K562 (cell line): ENCODE measurements at regions not wholly inside any gene's neighbourhood (a gene's known extent, or its start where the extent isn't known, plus 50 kb on each side); places are given as distances from the start of the nearest gene placed in this dataset.

ENCODE experiments used
- ATAC-seq: fragments of 200-7000 bp; cut with Tn5 transposase; 3 replicates; pipeline ENCODE4 v1.9.1; 2020; ENCODE audit warnings: moderate library complexity
- BruUV-seq: library from RNA; stranded (reverse); fragments of 400-500 nt; replicated peaks from 2 replicates; lab custom pipeline; 2021; lab: Mats Ljungman, UMichigan
- CTCF ChIA-PET: fragments of 300-600 bp; formaldehyde crosslinking; extraction: SDS; loops from one replicate; lab custom pipeline; 2021; ENCODE audit warnings: low intra/inter-chr PET ratio; lab: Yijun Ruan, JAX
- POLR2A ChIA-PET: fragments of 300-600, 350-650 bp; sonication (Branson Sonifier 250); formaldehyde crosslinking; extraction: SDS; loops from one replicate; lab custom pipeline; 2021; ENCODE audit warnings: antibody characterized with exemption, inconsistent platforms; lab: Yijun Ruan, JAX
- DNase-seq, 4 experiments: peaks; one replicate each; pipeline versions ENCODE4 v3.0.0 to v3.0.0-alpha.2; 2011 to 2018; ENCODE audit warnings: low spot score in 3 of 4, mixed read lengths in 3 of 4; ENCODE audit errors: extremely low read depth in 1 of 4
- FAIRE-seq: peaks from 2 replicates; lab custom pipeline; 2011; peaks lifted over from hg19 to GRCh38; lab: Jason Lieb, UNC
- H2AFZ ChIP-seq: 2 replicates; pipeline ENCODE4 v1.6.0; 2011; ENCODE audit warnings: low read depth, low read length, control low read depth, inconsistent platforms
- H3K27ac ChIP-seq: fragments of 200-600 bp; 3 replicates; pipeline ENCODE4 v1.8.0; 2011; ENCODE audit warnings: low read depth, mild to moderate bottlenecking, control low read depth, inconsistent platforms, low read length, moderate library complexity, mixed read lengths; ENCODE audit errors: extremely low read depth
- H3K27me3 ChIP-seq, 2 experiments: fragments of 300-600 bp in 1 of 2; 2 replicates in 1 of 2; 3 replicates in 1 of 2; pipeline versions ENCODE4 v1.6.0 to v1.8.0; 2011; ENCODE audit warnings: inconsistent platforms in 2 of 2, low read length in 2 of 2, mild to moderate bottlenecking in 1 of 2, mixed read lengths in 1 of 2, moderate library complexity in 1 of 2; ENCODE audit not compliant: control insufficient read depth in 2 of 2, insufficient read depth in 2 of 2
- H3K36me3 ChIP-seq: fragments of 300-600 bp; 3 replicates; pipeline ENCODE4 v1.8.0; 2011; ENCODE audit warnings: mild to moderate bottlenecking, low read length, inconsistent platforms; ENCODE audit not compliant: control insufficient read depth, insufficient read depth
- H3K4me1 ChIP-seq, 2 experiments: fragments of 200-600 bp in 1 of 2; replicated peaks in 1 of 2; 2 replicates in 1 of 2; 3 replicates in 1 of 2; pipeline versions ENCODE4 v1.5.1 to v1.8.0; 2011; ENCODE audit warnings: inconsistent platforms in 2 of 2, low read length in 2 of 2, mild to moderate bottlenecking in 1 of 2, mixed read lengths in 1 of 2, moderate library complexity in 1 of 2; ENCODE audit not compliant: control insufficient read depth in 2 of 2, insufficient read depth in 2 of 2
- H3K4me2 ChIP-seq: 2 replicates; pipeline ENCODE4 v1.6.1; 2011; ENCODE audit warnings: low read length, control low read depth, inconsistent platforms, mixed read lengths; ENCODE audit not compliant: insufficient read depth
- H3K4me3 ChIP-seq: fragments of 200-600 bp; sonication (generic), shearing (Covaris generic); 2 replicates; pipeline ENCODE4 v1.5.1; 2016; ENCODE audit warnings: control low read depth, inconsistent platforms
- H3K79me2 ChIP-seq: fragments of 200-600 bp; 3 replicates; pipeline ENCODE4 v1.8.0; 2011; ENCODE audit warnings: low read length, inconsistent platforms; ENCODE audit not compliant: control insufficient read depth, insufficient read depth
- H3K9ac ChIP-seq, 2 experiments: 2 replicates each; pipeline versions ENCODE4 v1.6.0 to v1.6.1; 2011; ENCODE audit warnings: low read depth in 2 of 2, low read length in 2 of 2, control low read depth in 1 of 2, inconsistent platforms in 1 of 2, mild to moderate bottlenecking in 1 of 2, mixed read lengths in 1 of 2; ENCODE audit not compliant: insufficient read depth in 1 of 2
- H3K9me1 ChIP-seq: one replicate; pipeline ENCODE4 v1.6.0; 2011; ENCODE audit warnings: inconsistent platforms, mild to moderate bottlenecking, low read length, moderate library complexity; ENCODE audit not compliant: control insufficient read depth, insufficient read depth
- H3K9me3 ChIP-seq: replicated peaks from 2 replicates; pipeline ENCODE4 v1.5.1; 2011; ENCODE audit warnings: low read depth, low read length, inconsistent platforms; ENCODE audit not compliant: control insufficient read depth, insufficient read depth
- H4K20me1 ChIP-seq: replicated peaks from 2 replicates; pipeline ENCODE4 v1.6.1; 2011; ENCODE audit warnings: low read length, inconsistent platforms, mixed read lengths; ENCODE audit not compliant: control insufficient read depth, insufficient read depth
- ETV5 ChIP-seq: sonication (generic); formaldehyde crosslinking; IDR thresholded peaks from 2 replicates; pipeline ENCODE4 v1.4.0; 2020; ENCODE audit warnings: low read depth, mild to moderate bottlenecking, missing genetic modification reagents
- KLF16 ChIP-seq: IDR thresholded peaks from 2 replicates; pipeline ENCODE4 v1.6.1; 2016; ENCODE audit warnings: antibody characterized with exemption
- NELFE ChIP-seq: IDR thresholded peaks from 2 replicates; pipeline ENCODE4 v1.6.1; 2011; ENCODE audit warnings: mild to moderate bottlenecking; ENCODE audit not compliant: insufficient read depth, insufficient read length
- TEAD2 ChIP-seq: fragments of 450-650 bp; IDR thresholded peaks from 2 replicates; pipeline ENCODE4 v1.6.1; 2016; ENCODE audit warnings: missing genetic modification characterization, control low read depth, missing compliant biosample characterization
- ZNF780A ChIP-seq: fragments of 250-450 bp; sonication (Bioruptor Pico); IDR thresholded peaks from 2 replicates; pipeline ENCODE4 v1.5.0; 2021; ENCODE audit warnings: mild to moderate bottlenecking
- WGBS: fragments of 100-300 bp; shearing (Covaris generic); methylation state at CpG from one replicate; pipeline ENCODE4 v1.1.6; 2016; ENCODE audit warnings: low coverage, mixed read lengths; ENCODE audit not compliant: insufficient coverage; ENCODE audit errors: missing lambda C conversion rate; 5-methylcytosine and 5-hydroxymethylcytosine counted together
- in situ Hi-C: fragments of 300-500 bp; cut with MboI; formaldehyde crosslinking; loops from 4 replicates; pipeline ENCODE4 v1.15.0; 2018; ENCODE audit warnings: inconsistent platforms, mixed read lengths
- intact Hi-C: fragments of 100-400 bp; cut with micrococcal nuclease; formaldehyde crosslinking; loops from 2 replicates; pipeline ENCODE4 v1.14.2; 2022
- TF ChIP-seq, protein P1 (sequence below): fragments of 200-600 bp; sonication (generic); IDR thresholded peaks from one replicate; pipeline ENCODE4 v1.6.1; 2012; ENCODE audit warnings: mild to moderate bottlenecking, low read depth, low read length, inconsistent platforms

- TF ChIP-seq NELFE (no peak), ZNF780A (CRISPR knock-in tag) (no peak), KLF16 (no peak), ETV5 (CRISPR knock-in tag) (no peak), TEAD2 (tag) (no peak)
- TF ChIP-seq, protein P1, sequence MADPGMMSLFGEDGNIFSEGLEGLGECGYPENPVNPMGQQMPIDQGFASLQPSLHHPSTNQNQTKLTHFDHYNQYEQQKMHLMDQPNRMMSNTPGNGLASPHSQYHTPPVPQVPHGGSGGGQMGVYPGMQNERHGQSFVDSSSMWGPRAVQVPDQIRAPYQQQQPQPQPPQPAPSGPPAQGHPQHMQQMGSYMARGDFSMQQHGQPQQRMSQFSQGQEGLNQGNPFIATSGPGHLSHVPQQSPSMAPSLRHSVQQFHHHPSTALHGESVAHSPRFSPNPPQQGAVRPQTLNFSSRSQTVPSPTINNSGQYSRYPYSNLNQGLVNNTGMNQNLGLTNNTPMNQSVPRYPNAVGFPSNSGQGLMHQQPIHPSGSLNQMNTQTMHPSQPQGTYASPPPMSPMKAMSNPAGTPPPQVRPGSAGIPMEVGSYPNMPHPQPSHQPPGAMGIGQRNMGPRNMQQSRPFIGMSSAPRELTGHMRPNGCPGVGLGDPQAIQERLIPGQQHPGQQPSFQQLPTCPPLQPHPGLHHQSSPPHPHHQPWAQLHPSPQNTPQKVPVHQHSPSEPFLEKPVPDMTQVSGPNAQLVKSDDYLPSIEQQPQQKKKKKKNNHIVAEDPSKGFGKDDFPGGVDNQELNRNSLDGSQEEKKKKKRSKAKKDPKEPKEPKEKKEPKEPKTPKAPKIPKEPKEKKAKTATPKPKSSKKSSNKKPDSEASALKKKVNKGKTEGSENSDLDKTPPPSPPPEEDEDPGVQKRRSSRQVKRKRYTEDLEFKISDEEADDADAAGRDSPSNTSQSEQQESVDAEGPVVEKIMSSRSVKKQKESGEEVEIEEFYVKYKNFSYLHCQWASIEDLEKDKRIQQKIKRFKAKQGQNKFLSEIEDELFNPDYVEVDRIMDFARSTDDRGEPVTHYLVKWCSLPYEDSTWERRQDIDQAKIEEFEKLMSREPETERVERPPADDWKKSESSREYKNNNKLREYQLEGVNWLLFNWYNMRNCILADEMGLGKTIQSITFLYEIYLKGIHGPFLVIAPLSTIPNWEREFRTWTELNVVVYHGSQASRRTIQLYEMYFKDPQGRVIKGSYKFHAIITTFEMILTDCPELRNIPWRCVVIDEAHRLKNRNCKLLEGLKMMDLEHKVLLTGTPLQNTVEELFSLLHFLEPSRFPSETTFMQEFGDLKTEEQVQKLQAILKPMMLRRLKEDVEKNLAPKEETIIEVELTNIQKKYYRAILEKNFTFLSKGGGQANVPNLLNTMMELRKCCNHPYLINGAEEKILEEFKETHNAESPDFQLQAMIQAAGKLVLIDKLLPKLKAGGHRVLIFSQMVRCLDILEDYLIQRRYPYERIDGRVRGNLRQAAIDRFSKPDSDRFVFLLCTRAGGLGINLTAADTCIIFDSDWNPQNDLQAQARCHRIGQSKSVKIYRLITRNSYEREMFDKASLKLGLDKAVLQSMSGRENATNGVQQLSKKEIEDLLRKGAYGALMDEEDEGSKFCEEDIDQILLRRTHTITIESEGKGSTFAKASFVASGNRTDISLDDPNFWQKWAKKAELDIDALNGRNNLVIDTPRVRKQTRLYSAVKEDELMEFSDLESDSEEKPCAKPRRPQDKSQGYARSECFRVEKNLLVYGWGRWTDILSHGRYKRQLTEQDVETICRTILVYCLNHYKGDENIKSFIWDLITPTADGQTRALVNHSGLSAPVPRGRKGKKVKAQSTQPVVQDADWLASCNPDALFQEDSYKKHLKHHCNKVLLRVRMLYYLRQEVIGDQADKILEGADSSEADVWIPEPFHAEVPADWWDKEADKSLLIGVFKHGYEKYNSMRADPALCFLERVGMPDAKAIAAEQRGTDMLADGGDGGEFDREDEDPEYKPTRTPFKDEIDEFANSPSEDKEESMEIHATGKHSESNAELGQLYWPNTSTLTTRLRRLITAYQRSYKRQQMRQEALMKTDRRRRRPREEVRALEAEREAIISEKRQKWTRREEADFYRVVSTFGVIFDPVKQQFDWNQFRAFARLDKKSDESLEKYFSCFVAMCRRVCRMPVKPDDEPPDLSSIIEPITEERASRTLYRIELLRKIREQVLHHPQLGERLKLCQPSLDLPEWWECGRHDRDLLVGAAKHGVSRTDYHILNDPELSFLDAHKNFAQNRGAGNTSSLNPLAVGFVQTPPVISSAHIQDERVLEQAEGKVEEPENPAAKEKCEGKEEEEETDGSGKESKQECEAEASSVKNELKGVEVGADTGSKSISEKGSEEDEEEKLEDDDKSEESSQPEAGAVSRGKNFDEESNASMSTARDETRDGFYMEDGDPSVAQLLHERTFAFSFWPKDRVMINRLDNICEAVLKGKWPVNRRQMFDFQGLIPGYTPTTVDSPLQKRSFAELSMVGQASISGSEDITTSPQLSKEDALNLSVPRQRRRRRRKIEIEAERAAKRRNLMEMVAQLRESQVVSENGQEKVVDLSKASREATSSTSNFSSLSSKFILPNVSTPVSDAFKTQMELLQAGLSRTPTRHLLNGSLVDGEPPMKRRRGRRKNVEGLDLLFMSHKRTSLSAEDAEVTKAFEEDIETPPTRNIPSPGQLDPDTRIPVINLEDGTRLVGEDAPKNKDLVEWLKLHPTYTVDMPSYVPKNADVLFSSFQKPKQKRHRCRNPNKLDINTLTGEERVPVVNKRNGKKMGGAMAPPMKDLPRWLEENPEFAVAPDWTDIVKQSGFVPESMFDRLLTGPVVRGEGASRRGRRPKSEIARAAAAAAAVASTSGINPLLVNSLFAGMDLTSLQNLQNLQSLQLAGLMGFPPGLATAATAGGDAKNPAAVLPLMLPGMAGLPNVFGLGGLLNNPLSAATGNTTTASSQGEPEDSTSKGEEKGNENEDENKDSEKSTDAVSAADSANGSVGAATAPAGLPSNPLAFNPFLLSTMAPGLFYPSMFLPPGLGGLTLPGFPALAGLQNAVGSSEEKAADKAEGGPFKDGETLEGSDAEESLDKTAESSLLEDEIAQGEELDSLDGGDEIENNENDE, result no peak
- H3K4me3 ChIP-seq, result no peak overlapping the region
- H3K4me1 ChIP-seq, result no peaks in the 10 kb centered on the region
- under 1% methylated on average over 8 of the region's 8 CpGs for WGBS
- ChIA-PET CTCF (no interaction called here), POLR2A (interaction anchor here (0.6 kb wide), 2 partner anchors 50 to 353 kb away, joined by 3 read pairs; no protein-coding TSS in a partner anchor)
- H3K4me2 ChIP-seq, result no peak overlapping the region
- no peak overlapping the region for H3K27ac ChIP-seq
- H3K9me3 ChIP-seq, result no peaks in the 10 kb centered on the region
- no peaks in the 10 kb centered on the region for H3K79me2 ChIP-seq
- no peaks in the 10 kb centered on the region for H3K9me1 ChIP-seq
- H3K36me3 ChIP-seq, result no peaks in the 10 kb centered on the region
- no peak overlapping the region for H3K9ac ChIP-seq
- DNase-seq (no peak), FAIRE-seq (no peak), ATAC-seq (no peak)
- in situ Hi-C loops (no loop called here), intact Hi-C loops (no loop called here)
- no peaks in the 10 kb centered on the region for H3K27me3 ChIP-seq
- H4K20me1 ChIP-seq, result no peaks in the 10 kb centered on the region
- no peak overlapping the region for H2AFZ ChIP-seq
- no TSS peak for BruUV-seq
Measured at GRCh38 chr16:80449392-80449791, 91.4 kb upstream of the DYNLRB2 start.
